GM13976 (cell line): ENCODE measurements at regions not wholly inside any gene's neighbourhood (a gene's known extent, or its start where the extent isn't known, plus 50 kb on each side); places are given as distances from the start of the nearest gene placed in this dataset.

Experiments used
- DNase-seq: peaks from one replicate; pipeline ENCODE4 v3.0.0; 2012; ENCODE audit warnings: low spot score
- CTCF ChIP-seq: IDR thresholded peaks from 2 replicates; pipeline ENCODE4 v1.5.1; 2012; ENCODE audit warnings: borderline replicate concordance, mild to moderate bottlenecking; ENCODE audit not compliant: insufficient read depth; ENCODE audit errors: extremely low read depth, missing control alignments, control extremely low read depth
- in situ Hi-C: fragments of 300-500 bp; cut with MboI; formaldehyde crosslinking; loops from one replicate; pipeline ENCODE4 v1.12.0; 2022; ENCODE audit warnings: low sequenced_read_pairs, mixed read lengths, inconsistent platforms; ENCODE audit not compliant: unreplicated experiment

GRCh38 chrX:34557733-34558132 is 99.4 kb downstream of the TMEM47 start:
- in situ Hi-C loops = no loop called here
- TF ChIP-seq CTCF = no peak
- DNase-seq = no peak

DNA sequence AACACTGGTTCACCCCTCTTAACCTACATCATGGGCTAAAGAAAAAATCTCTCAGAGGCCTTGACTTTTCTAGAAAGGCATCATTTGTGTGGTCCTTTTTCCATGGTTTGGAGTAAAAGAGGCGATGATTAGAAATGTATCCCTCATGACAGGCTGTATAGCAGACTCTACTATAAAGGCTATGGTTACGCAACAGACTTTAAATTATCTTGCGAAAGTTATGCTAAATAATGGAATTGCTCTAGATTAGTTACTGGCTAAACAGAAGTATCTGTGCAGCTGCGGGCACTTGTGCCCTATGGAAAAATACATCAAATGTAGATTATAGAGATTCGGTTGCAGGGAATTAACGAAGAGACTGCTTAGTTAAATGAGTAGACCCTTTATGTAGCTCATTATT is 101.6 kb downstream of the TMEM47 start:
- DNase-seq = no peak
- no peak for TF ChIP-seq CTCF
- in situ Hi-C loops = no loop called here

DNA sequence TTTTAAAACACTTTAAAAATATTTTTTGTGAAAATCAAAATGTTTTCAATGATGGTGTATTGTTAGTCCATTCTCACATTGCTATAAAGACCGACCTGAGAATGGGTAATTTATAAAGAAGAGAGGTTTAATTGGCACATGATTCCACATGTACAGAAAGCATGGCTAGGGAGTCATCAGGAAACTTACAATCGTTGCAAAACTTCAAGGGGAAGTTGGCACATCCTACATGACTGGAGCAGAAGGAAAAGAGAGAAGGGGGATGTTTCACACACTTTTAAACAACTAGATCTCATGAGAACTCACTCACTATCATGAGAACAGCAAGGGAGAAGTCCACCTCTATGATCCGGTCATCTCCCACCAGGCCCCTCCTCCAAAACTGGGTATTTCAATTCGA is 110.7 kb downstream of the TMEM47 start:
- in situ Hi-C loops = no loop called here
- no peak for DNase-seq

GRCh38 chrX:34528081-34528480 is 129.0 kb downstream of the TMEM47 start:
- TF ChIP-seq CTCF = no peak
- no peak for DNase-seq
- in situ Hi-C loops = no loop called here

More for the DNA sequence above, 110.7 kb downstream of the TMEM47 start:
- no peak for TF ChIP-seq CTCF

GRCh38 chrX:34521563-34521962 is 135.5 kb downstream of the TMEM47 start:
- in situ Hi-C loops = no loop called here
- DNase-seq = no peak
- TF ChIP-seq CTCF = no peak

DNA sequence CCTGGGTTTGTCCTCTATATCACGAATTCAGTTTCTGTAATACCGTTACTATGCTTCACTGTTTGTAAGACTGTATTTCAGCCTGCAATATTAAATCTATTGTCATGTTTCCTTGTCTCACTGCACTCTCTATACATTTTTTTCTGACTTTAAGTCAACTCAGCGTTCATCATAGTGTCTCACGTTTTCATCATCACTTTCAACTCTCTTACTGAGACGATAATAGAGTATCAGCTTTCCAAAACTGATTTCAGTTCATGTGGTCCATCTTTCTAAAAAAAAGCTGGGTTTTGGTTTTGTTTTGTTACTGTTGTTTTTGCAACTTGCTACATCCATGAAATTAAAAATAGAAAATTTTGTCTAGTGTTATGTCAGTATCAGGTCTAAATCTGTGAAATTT is 147.7 kb downstream of the TMEM47 start:
- in situ Hi-C loops = no loop called here
- TF ChIP-seq CTCF = no peak
- no peak for DNase-seq

GRCh38 chrX:34503119-34503518 is 154.0 kb downstream of the TMEM47 start:
- no peak for TF ChIP-seq CTCF
- in situ Hi-C loops = no loop called here
- DNase-seq = no peak
